ENCODE measurements at regions not wholly inside any gene's neighbourhood (a gene's known extent, or its start where the extent isn't known, plus 50 kb on each side); places are given as distances from the start of the nearest gene placed in this dataset.

DNA sequence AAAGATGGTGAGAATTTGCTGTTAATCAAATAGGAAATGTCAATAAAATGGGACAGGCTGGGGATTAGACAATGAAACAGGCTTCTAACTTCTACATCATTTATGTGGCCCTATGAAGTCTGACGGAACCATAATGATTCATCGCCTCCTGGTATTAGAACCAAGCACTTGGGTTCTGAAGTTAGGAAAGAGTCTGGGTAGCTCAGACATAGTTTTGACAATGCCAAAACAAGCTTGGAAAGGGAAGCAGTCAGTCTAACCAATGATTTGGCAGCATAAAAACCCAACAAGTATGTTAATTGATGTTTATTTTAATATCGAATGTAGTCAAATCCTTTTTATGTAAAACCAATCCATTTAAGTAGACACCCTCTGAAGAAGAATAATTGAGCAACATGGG lies 160.8 kb upstream of the RSPO3 start:
- TF ChIP-seq ELF4 (IDR thresholded peaks at IDR 0.05): no peak
- TF ChIP-seq FOXK2 (IDR thresholded peaks at IDR 0.05): no peak
- TF ChIP-seq LEF1 (IDR thresholded peaks at IDR 0.05; ENCODE audit: borderline replicate concordance): no peak
- no peak for TF ChIP-seq FOXA1 (IDR thresholded peaks at IDR 0.05)
- no peak for TF ChIP-seq CTBP1 (IDR thresholded peaks at IDR 0.05; ENCODE audit: borderline replicate concordance)
- no peak for TF ChIP-seq SUZ12 (IDR thresholded peaks at IDR 0.05)
- no peak for TF ChIP-seq TARDBP (IDR thresholded peaks at IDR 0.05)
- no peak for TF ChIP-seq HDGF (IDR thresholded peaks at IDR 0.05; ENCODE audit: borderline replicate concordance)
- TF ChIP-seq, protein P1, sequence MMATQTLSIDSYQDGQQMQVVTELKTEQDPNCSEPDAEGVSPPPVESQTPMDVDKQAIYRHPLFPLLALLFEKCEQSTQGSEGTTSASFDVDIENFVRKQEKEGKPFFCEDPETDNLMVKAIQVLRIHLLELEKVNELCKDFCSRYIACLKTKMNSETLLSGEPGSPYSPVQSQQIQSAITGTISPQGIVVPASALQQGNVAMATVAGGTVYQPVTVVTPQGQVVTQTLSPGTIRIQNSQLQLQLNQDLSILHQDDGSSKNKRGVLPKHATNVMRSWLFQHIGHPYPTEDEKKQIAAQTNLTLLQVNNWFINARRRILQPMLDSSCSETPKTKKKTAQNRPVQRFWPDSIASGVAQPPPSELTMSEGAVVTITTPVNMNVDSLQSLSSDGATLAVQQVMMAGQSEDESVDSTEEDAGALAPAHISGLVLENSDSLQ (IDR thresholded peaks at IDR 0.05): no peak
- TF ChIP-seq FOXM1 (IDR thresholded peaks at IDR 0.05; ENCODE audit: borderline replicate concordance): no peak
- TF ChIP-seq ARNT (IDR thresholded peaks at IDR 0.05): no peak
- no peak for TF ChIP-seq BHLHE40 (IDR thresholded peaks at IDR 0.05; ENCODE audit: borderline replicate concordance)
- TF ChIP-seq SP1 (IDR thresholded peaks at IDR 0.05): no peak
- no peak for TF ChIP-seq ZNF384 (IDR thresholded peaks at IDR 0.05)

Measured in HEK293T (cell line).